ENCODE measurements at regions not wholly inside any gene's neighbourhood (a gene's known extent, or its start where the extent isn't known, plus 50 kb on each side); places are given as distances from the start of the nearest gene placed in this dataset.

- peaks cover 28% of the 10 kb centered on the region for H3K4me1 ChIP-seq (ENCODE audit: control insufficient read depth, extremely low read depth, insufficient read depth, low read length)
- no peaks in the 10 kb centered on the region for H3K9me1 ChIP-seq (ENCODE audit: control insufficient read depth, extremely low read depth, insufficient read depth, low read length)
- no peak for TF ChIP-seq EZH2 (IDR thresholded peaks at IDR 0.05; ENCODE audit: low read length)
- no peak for TF ChIP-seq CTCF (optimal IDR thresholded peaks at IDR 0.05 in 1 of 3, IDR thresholded peaks at IDR 0.05 in 1 of 3, conservative IDR thresholded peaks at IDR 0.05 in 1 of 3; ENCODE audit: extremely low read depth in 1 of 3, insufficient read depth in 2 of 3, low read length in 3 of 3)
- no peaks in the 10 kb centered on the region for H3K27me3 ChIP-seq (ENCODE audit: control insufficient read depth, extremely low read depth, insufficient read depth, low read length)
- no peaks in the 10 kb centered on the region for H4K20me1 ChIP-seq (ENCODE audit: control insufficient read depth, extremely low read depth, insufficient read depth, low read length)
- H3K27ac ChIP-seq (ENCODE audit: control insufficient read depth, insufficient read depth, low read length), result no peak overlapping the region
- FAIRE-seq (no peak), DNase-seq (ENCODE audit: low read depth, low spot score) (no peak)
- dilution Hi-C loops (cut with MboI; ENCODE audit: extremely low pct_ligation_motif_present, low sequenced_read_pairs), result no loop called here
- H3K36me3 ChIP-seq (ENCODE audit: control insufficient read depth in 2 of 2, extremely low read depth in 1 of 2, insufficient read depth in 2 of 2, low read length in 2 of 2), result no peaks in the 10 kb centered on the region
- no peak overlapping the region for H3K9ac ChIP-seq (ENCODE audit: control insufficient read depth, extremely low read depth, insufficient read depth, low read length)
- H3K79me2 ChIP-seq (ENCODE audit: control insufficient read depth, insufficient read depth, low read length), result no peaks in the 10 kb centered on the region
- no peaks in the 10 kb centered on the region for H3K9me3 ChIP-seq (ENCODE audit: control insufficient read depth, low read depth, low read length)
- no peak overlapping the region for H3K4me2 ChIP-seq (ENCODE audit: control insufficient read depth, extremely low read depth, insufficient read depth, low read depth, low read length)
- no peak overlapping the region for H3K4me3 ChIP-seq (ENCODE audit: control insufficient read depth in 2 of 3, extremely low read depth in 1 of 3, insufficient read depth in 2 of 3, low read depth in 1 of 3, low read length in 3 of 3)
- H2AFZ ChIP-seq (ENCODE audit: control insufficient read depth, low read length), result no peak overlapping the region
These were observed 232.6 kb downstream of the OPA1 start for GRCh38 chr3:193825617-193826016.

GRCh38 chr3:193826159-193826795 is 233.3 kb downstream of the OPA1 start:
- no peaks in the 10 kb centered on the region for H3K9me3 ChIP-seq (ENCODE audit: control insufficient read depth, low read depth, low read length)
- H3K4me2 ChIP-seq (ENCODE audit: control insufficient read depth, extremely low read depth, insufficient read depth, low read depth, low read length), result no peak overlapping the region
- no peaks in the 10 kb centered on the region for H4K20me1 ChIP-seq (ENCODE audit: control insufficient read depth, extremely low read depth, insufficient read depth, low read length)
- no peaks in the 10 kb centered on the region for H3K9me1 ChIP-seq (ENCODE audit: control insufficient read depth, extremely low read depth, insufficient read depth, low read length)
- H3K36me3 ChIP-seq (ENCODE audit: control insufficient read depth in 2 of 2, extremely low read depth in 1 of 2, insufficient read depth in 2 of 2, low read length in 2 of 2), result no peaks in the 10 kb centered on the region
- dilution Hi-C loops (cut with MboI; ENCODE audit: extremely low pct_ligation_motif_present, low sequenced_read_pairs), result no loop called here
- no peaks in the 10 kb centered on the region for H3K27me3 ChIP-seq (ENCODE audit: control insufficient read depth, extremely low read depth, insufficient read depth, low read length)
- no peak for DNase-seq (ENCODE audit: low read depth, low spot score)
- no peak overlapping the region for H3K9ac ChIP-seq (ENCODE audit: control insufficient read depth, extremely low read depth, insufficient read depth, low read length)
- TF ChIP-seq EZH2 (IDR thresholded peaks at IDR 0.05; ENCODE audit: low read length), result no peak
- TF ChIP-seq CTCF (optimal IDR thresholded peaks at IDR 0.05 in 1 of 3, IDR thresholded peaks at IDR 0.05 in 1 of 3, conservative IDR thresholded peaks at IDR 0.05 in 1 of 3; ENCODE audit: extremely low read depth in 1 of 3, insufficient read depth in 2 of 3, low read length in 3 of 3), result no peak
- peaks cover 33% of the 10 kb centered on the region for H3K4me1 ChIP-seq (ENCODE audit: control insufficient read depth, extremely low read depth, insufficient read depth, low read length)
- H2AFZ ChIP-seq (ENCODE audit: control insufficient read depth, low read length), result no peak overlapping the region
- no peak for FAIRE-seq
- H3K4me3 ChIP-seq (ENCODE audit: control insufficient read depth in 2 of 3, extremely low read depth in 1 of 3, insufficient read depth in 2 of 3, low read depth in 1 of 3, low read length in 3 of 3), result no peak overlapping the region
- H3K79me2 ChIP-seq (ENCODE audit: control insufficient read depth, insufficient read depth, low read length), result no peaks in the 10 kb centered on the region
- H3K27ac ChIP-seq (ENCODE audit: control insufficient read depth, insufficient read depth, low read length), result no peak overlapping the region

All from keratinocyte (primary cell).